WTC11 (cell line): ENCODE measurements at regions not wholly inside any gene's neighbourhood (a gene's known extent, or its start where the extent isn't known, plus 50 kb on each side); places are given as distances from the start of the nearest gene placed in this dataset.

Experiments
- ATAC-seq: fragments of 200-7000 bp; cut with Tn5 transposase; 2 replicates; pipeline ENCODE4 v1.10.0; 2021; ENCODE audit warnings: mild to moderate bottlenecking, moderate library complexity
- CTCF ChIA-PET: fragments of 300-600 bp; sonication (Branson Sonifier 250); formaldehyde crosslinking; loops from one replicate; lab custom pipeline; 2021; ENCODE audit warnings: antibody characterized with exemption; lab: Charles Lee
- POLR2A ChIA-PET: fragments of 350-600 bp; sonication (Branson Sonifier 250); formaldehyde crosslinking; loops from one replicate; lab custom pipeline; 2021; ENCODE audit warnings: antibody characterized with exemption; lab: Charles Lee
- DNase-seq: peaks from one replicate; pipeline ENCODE4 v3.0.0; 2021; ENCODE audit warnings: low spot score
- H3K27ac Mint-ChIP-seq: 2 replicates; pipeline ENCODE4 v1.8.0; 2021; ENCODE audit warnings: mixed read lengths
- H3K27me3 Mint-ChIP-seq: 2 replicates; pipeline ENCODE4 v1.8.0; 2021; ENCODE audit warnings: low read depth, mild to moderate bottlenecking, moderate library complexity, mixed read lengths
- H3K36me3 Mint-ChIP-seq: 2 replicates; pipeline ENCODE4 v1.8.0; 2021; ENCODE audit warnings: mixed read lengths
- H3K4me1 Mint-ChIP-seq: 2 replicates; pipeline ENCODE4 v1.8.0; 2022; ENCODE audit warnings: mixed read lengths
- H3K4me3 Mint-ChIP-seq: 2 replicates; pipeline ENCODE4 v1.8.0; 2021; ENCODE audit warnings: mild to moderate bottlenecking, moderate library complexity, mixed read lengths
- H3K9me3 Mint-ChIP-seq: 2 replicates; pipeline ENCODE4 v1.8.0; 2021; ENCODE audit warnings: mixed read lengths
- AFF4 ChIP-seq: sonication (generic); formaldehyde crosslinking; IDR thresholded peaks from 2 replicates; pipeline ENCODE4 v1.8.1; 2023; ENCODE audit warnings: mild to moderate bottlenecking, missing genetic modification reagents, borderline replicate concordance
- AR ChIP-seq: fragments of 250-450 bp; sonication (Bioruptor Pico); IDR thresholded peaks from 2 replicates; pipeline ENCODE4 v1.9.0; 2021; ENCODE audit warnings: mild to moderate bottlenecking
- FOXJ3 ChIP-seq: sonication (generic); formaldehyde crosslinking; IDR thresholded peaks from 2 replicates; pipeline ENCODE4 v1.9.0; 2021; ENCODE audit warnings: missing genetic modification reagents, mild to moderate bottlenecking, borderline replicate concordance
- GTF2I ChIP-seq: fragments of 250-450 bp; sonication (Bioruptor Pico); conservative IDR thresholded peaks from 2 replicates; pipeline ENCODE4 v1.4.0; 2021; ENCODE audit warnings: mild to moderate bottlenecking
- KAT7 ChIP-seq: sonication (generic); formaldehyde crosslinking; IDR thresholded peaks from 2 replicates; pipeline ENCODE4 v1.8.1; 2023; ENCODE audit warnings: missing genetic modification reagents, mild to moderate bottlenecking, borderline replicate concordance
- MXD4 ChIP-seq: fragments of 250-450 bp; sonication (Bioruptor Pico); IDR thresholded peaks from 2 replicates; pipeline ENCODE4 v1.8.0; 2021; ENCODE audit warnings: mild to moderate bottlenecking, moderate library complexity, borderline replicate concordance
- SMAD3 ChIP-seq: sonication (generic); formaldehyde crosslinking; IDR thresholded peaks from 2 replicates; pipeline ENCODE4 v1.8.0; 2022; ENCODE audit warnings: missing genetic modification reagents, mild to moderate bottlenecking, borderline replicate concordance
- STAT6 ChIP-seq: sonication (generic); formaldehyde crosslinking; conservative IDR thresholded peaks from 2 replicates; pipeline ENCODE4 v1.8.1; 2023; ENCODE audit warnings: mild to moderate bottlenecking, low read depth, missing genetic modification reagents, moderate library complexity
- USF2 ChIP-seq: sonication (generic); formaldehyde crosslinking; IDR thresholded peaks from 2 replicates; pipeline ENCODE4 v1.8.1; 2023; ENCODE audit warnings: mild to moderate bottlenecking, missing genetic modification reagents, moderate library complexity
- ZNF317 ChIP-seq: sonication (generic); formaldehyde crosslinking; IDR thresholded peaks from 2 replicates; pipeline ENCODE4 v1.8.1; 2023; ENCODE audit warnings: low read depth, mild to moderate bottlenecking, moderate library complexity, missing genetic modification reagents, borderline replicate concordance
- ZNF532 ChIP-seq: fragments of 250-450 bp; sonication (Bioruptor Pico); IDR thresholded peaks from 2 replicates; pipeline ENCODE4 v1.9.0; 2021; ENCODE audit warnings: mild to moderate bottlenecking, borderline replicate concordance
- ZSCAN18 ChIP-seq: fragments of 250-450 bp; sonication (Bioruptor Pico); IDR thresholded peaks from 2 replicates; pipeline ENCODE4 v2.1.2; 2022; ENCODE audit warnings: mild to moderate bottlenecking, moderate library complexity

GRCh38 chr13:50481936-50482335, 361.6 kb downstream of the DLEU7 start:
- ATAC-seq = no peak
- peaks cover 8% of the 10 kb centered on the region for H3K4me1 Mint-ChIP-seq
- POLR2A ChIA-PET = no interaction called here
- no peaks in the 10 kb centered on the region for H3K27me3 Mint-ChIP-seq
- H3K4me3 Mint-ChIP-seq = no peak overlapping the region
- no peaks in the 10 kb centered on the region for H3K36me3 Mint-ChIP-seq
- H3K27ac Mint-ChIP-seq = no peak overlapping the region
- TF ChIP-seq ZNF317 (CRISPR knock-in tag) = no peak
- no peak for TF ChIP-seq ZNF532 (CRISPR knock-in tag)
- no peak for TF ChIP-seq KAT7 (CRISPR knock-in tag)
- no peak for TF ChIP-seq USF2 (CRISPR knock-in tag)
- TF ChIP-seq AR = no peak
- no peak for TF ChIP-seq STAT6
- no peak for TF ChIP-seq SMAD3
- no peak for TF ChIP-seq AFF4 (CRISPR knock-in tag)
- no peak for TF ChIP-seq ZSCAN18 (CRISPR knock-in tag)
- TF ChIP-seq FOXJ3 (CRISPR knock-in tag) = no peak
- TF ChIP-seq GTF2I = no peak
- no peak for TF ChIP-seq MXD4
- CTCF ChIA-PET = no interaction called here
- H3K9me3 Mint-ChIP-seq = no peaks in the 10 kb centered on the region
- DNase-seq = no peak
